ENCODE measurements at regions not wholly inside any gene's neighbourhood (a gene's known extent, or its start where the extent isn't known, plus 50 kb on each side); places are given as distances from the start of the nearest gene placed in this dataset.

DNA sequence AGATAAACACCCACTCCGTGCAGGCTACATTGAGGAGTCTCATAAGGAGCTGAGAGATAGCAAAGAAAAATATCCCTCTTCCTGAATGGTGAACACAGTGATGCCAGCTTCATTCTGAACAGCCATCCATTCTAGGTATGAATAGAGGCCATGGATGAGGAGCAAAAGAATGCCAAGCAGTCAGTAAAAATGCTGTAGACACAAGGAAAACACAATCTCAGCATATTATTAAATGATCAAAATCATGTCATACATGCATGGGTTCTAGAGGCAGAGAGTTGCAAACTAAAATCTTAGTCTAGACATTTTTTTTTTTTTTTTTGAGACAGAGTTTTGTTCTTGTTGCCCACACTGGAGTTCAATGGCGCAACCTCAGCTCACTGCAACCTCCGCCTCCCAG is 313.0 kb downstream of the SOX9 start:
- TF ChIP-seq CTCF (IDR thresholded peaks at IDR 0.05; ENCODE audit: low read depth, low read length, missing input control) (no peak), REST (IDR thresholded peaks at IDR 0.05) (no peak), ZBTB33 (IDR thresholded peaks at IDR 0.05) (no peak), RAD21 (IDR thresholded peaks at IDR 0.05) (no peak), JUND (IDR thresholded peaks at IDR 0.05) (no peak), HNF4A (conservative IDR thresholded peaks at IDR 0.05) (no peak), EGR1 (IDR thresholded peaks at IDR 0.05; ENCODE audit: low read depth in 2 of 2) (no peak), RXRA (IDR thresholded peaks at IDR 0.05) (no peak), HNF4G (IDR thresholded peaks at IDR 0.05) (no peak)
- TF ChIP-seq, protein P1, sequence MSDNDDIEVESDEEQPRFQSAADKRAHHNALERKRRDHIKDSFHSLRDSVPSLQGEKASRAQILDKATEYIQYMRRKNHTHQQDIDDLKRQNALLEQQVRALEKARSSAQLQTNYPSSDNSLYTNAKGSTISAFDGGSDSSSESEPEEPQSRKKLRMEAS (IDR thresholded peaks at IDR 0.05), result no peak

Measured in liver (tissue), 3 donors.